PC-9 (cell line): ENCODE measurements at regions not wholly inside any gene's neighbourhood (a gene's known extent, or its start where the extent isn't known, plus 50 kb on each side); places are given as distances from the start of the nearest gene placed in this dataset.

Experiments
- BruUV-seq: library from RNA; stranded (reverse); fragments of 400-500 nt; replicated peaks from 2 replicates; lab custom pipeline; 2021; lab: Mats Ljungman, UMichigan
- CTCF ChIA-PET: fragments of 300-600 bp; sonication (Branson Sonifier 250); formaldehyde crosslinking; loops from one replicate; lab custom pipeline; 2022; ENCODE audit warnings: antibody characterized with exemption; lab: Charles Lee
- POLR2A ChIA-PET: fragments of 300-600 bp; sonication (Branson Sonifier 250); formaldehyde crosslinking; loops from one replicate; lab custom pipeline; 2022; ENCODE audit warnings: antibody characterized with exemption; ENCODE audit not compliant: unreplicated experiment; lab: Charles Lee
- DNase-seq, 2 experiments: peaks; one replicate each; pipeline versions ENCODE4 v3.0.0 to v3.0.0-alpha.2; 2015 to 2022; ENCODE audit warnings: mixed read lengths in 1 of 2
- H2AFZ ChIP-seq: fragments of 200-600 bp; sonication (generic); 2 replicates; pipeline ENCODE4 v1.8.1; 2017; ENCODE audit warnings: antibody characterized with exemption
- H3F3A ChIP-seq: fragments of 200-600 bp; sonication (generic); 2 replicates; pipeline ENCODE4 v1.8.1; 2017; ENCODE audit warnings: antibody characterized with exemption, mild to moderate bottlenecking, low read depth; ENCODE audit not compliant: insufficient read depth
- H3K27ac ChIP-seq: fragments of 200-600 bp; sonication (generic); 2 replicates; pipeline ENCODE4 v1.6.1; 2016; ENCODE audit warnings: mixed run types
- H3K27me3 ChIP-seq: fragments of 200-600 bp; sonication (generic); 2 replicates; pipeline ENCODE4 v1.6.1; 2016; ENCODE audit warnings: low read depth, mixed run types; ENCODE audit not compliant: insufficient read depth
- H3K36me3 ChIP-seq: fragments of 200-600 bp; sonication (generic); 2 replicates; pipeline ENCODE4 v1.6.1; 2016; ENCODE audit warnings: low read depth, mixed run types
- H3K4me1 ChIP-seq: fragments of 200-600 bp; sonication (generic); replicated peaks from 2 replicates; pipeline ENCODE4 v1.6.1; 2016; ENCODE audit warnings: mixed run types; ENCODE audit not compliant: insufficient read depth
- H3K4me2 ChIP-seq: fragments of 200-600 bp; sonication (generic); 2 replicates; pipeline ENCODE4 v1.6.1; 2017; ENCODE audit warnings: mixed run types
- H3K4me3 ChIP-seq: fragments of 200-600 bp; sonication (generic); 2 replicates; pipeline ENCODE4 v1.6.1; 2016; ENCODE audit warnings: mixed run types
- H3K79me2 ChIP-seq: fragments of 200-600 bp; sonication (generic); 2 replicates; pipeline ENCODE4 v1.6.1; 2017; ENCODE audit warnings: low read depth, mixed run types
- H3K9me2 ChIP-seq: fragments of 200-600 bp; sonication (generic); 2 replicates; pipeline ENCODE4 v1.8.1; 2017; ENCODE audit warnings: mild to moderate bottlenecking; ENCODE audit not compliant: insufficient read depth
- H3K9me3 ChIP-seq: fragments of 200-600 bp; sonication (generic); 2 replicates; pipeline ENCODE4 v1.8.1; 2016; ENCODE audit warnings: low read depth; ENCODE audit not compliant: insufficient read depth
- H4K20me1 ChIP-seq: fragments of 200-600 bp; sonication (generic); 2 replicates; pipeline ENCODE4 v1.8.1; 2017; ENCODE audit not compliant: insufficient read depth
- EZH2 ChIP-seq: fragments of 200-600 bp; sonication (generic); IDR thresholded peaks from 2 replicates; pipeline ENCODE4 v1.8.0; 2017; ENCODE audit warnings: antibody characterized with exemption, low read depth
- intact Hi-C: fragments of 100-400 bp; cut with micrococcal nuclease; formaldehyde crosslinking; loops from one replicate; pipeline ENCODE4 v1.10.0; 2022; ENCODE audit not compliant: unreplicated experiment
- TF ChIP-seq, protein P1 (sequence below): fragments of 200-600 bp; sonication (generic); conservative IDR thresholded peaks from 2 replicates; pipeline ENCODE4 v1.6.1; 2017; ENCODE audit warnings: mixed run types, antibody characterized with exemption, mild to moderate bottlenecking, moderate library complexity

DNA sequence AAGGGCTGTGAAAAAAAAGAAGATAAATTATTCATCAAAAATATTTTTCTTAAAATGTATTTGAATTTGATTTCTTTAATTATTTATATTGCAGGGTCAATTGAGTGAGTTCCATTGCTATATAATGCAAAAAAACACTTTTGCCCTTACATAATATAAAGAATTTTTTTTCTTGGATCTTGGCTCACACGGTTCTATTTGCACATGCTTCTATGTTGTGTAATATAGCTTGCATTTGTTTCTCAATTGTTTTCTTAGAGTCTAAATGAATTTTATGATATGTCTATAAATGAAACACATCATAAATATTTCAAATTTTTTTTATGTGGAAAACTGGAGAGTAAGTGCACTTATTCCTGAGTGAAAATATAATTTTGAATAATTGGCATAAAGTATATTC lies 694.2 kb downstream of the SLC6A15 start:
- Histone ChIP-seq H3K4me2 (no peak overlapping the region), H3K9me3 (no peaks in the 10 kb centered on the region), H3F3A (no peaks in the 10 kb centered on the region), H3K79me2 (no peaks in the 10 kb centered on the region), H3K27me3 (no peaks in the 10 kb centered on the region), H3K4me3 (no peak overlapping the region), H3K27ac (no peak overlapping the region), H3K4me1 (no peaks in the 10 kb centered on the region), H3K36me3 (no peaks in the 10 kb centered on the region), H3K9me2 (no peaks in the 10 kb centered on the region), H4K20me1 (no peaks in the 10 kb centered on the region), H2AFZ (no peak overlapping the region)
- no peak for DNase-seq
- ChIA-PET POLR2A (interaction anchor here (0.6 kb wide), 1 partner anchor 634 kb away, joined by 4 read pairs; no protein-coding TSS in a partner anchor), CTCF (no interaction called here)
- intact Hi-C loops: no loop called here
- TF ChIP-seq, protein P1, sequence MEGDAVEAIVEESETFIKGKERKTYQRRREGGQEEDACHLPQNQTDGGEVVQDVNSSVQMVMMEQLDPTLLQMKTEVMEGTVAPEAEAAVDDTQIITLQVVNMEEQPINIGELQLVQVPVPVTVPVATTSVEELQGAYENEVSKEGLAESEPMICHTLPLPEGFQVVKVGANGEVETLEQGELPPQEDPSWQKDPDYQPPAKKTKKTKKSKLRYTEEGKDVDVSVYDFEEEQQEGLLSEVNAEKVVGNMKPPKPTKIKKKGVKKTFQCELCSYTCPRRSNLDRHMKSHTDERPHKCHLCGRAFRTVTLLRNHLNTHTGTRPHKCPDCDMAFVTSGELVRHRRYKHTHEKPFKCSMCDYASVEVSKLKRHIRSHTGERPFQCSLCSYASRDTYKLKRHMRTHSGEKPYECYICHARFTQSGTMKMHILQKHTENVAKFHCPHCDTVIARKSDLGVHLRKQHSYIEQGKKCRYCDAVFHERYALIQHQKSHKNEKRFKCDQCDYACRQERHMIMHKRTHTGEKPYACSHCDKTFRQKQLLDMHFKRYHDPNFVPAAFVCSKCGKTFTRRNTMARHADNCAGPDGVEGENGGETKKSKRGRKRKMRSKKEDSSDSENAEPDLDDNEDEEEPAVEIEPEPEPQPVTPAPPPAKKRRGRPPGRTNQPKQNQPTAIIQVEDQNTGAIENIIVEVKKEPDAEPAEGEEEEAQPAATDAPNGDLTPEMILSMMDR: no peak
- TF ChIP-seq EZH2: no peak
- BruUV-seq: no TSS peak

DNA sequence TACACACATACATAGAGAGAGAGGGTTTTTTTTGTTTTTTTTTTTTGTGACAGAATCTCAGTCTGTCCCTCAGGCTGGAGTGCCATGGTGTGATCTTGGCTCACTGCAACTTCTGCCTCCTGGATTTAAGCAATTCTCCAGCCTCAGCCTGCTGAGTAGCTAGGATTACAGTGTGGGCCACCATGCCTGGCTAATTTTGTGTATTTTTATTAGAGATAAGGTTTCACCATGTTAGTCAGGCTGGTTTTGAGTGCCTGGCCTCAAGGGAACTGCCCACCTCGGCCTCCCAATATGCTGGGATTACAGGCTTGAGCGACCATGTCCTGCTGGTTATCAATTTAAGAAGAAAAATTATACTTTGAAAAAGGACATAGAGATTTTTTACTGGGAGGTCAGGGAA lies 710.6 kb downstream of the SLC6A15 start:
- no peaks in the 10 kb centered on the region for H3F3A ChIP-seq
- H3K27me3 ChIP-seq: no peaks in the 10 kb centered on the region
- no peaks in the 10 kb centered on the region for H3K9me3 ChIP-seq
- H3K9me2 ChIP-seq: no peaks in the 10 kb centered on the region
- H3K79me2 ChIP-seq: no peaks in the 10 kb centered on the region
- no peaks in the 10 kb centered on the region for H3K4me1 ChIP-seq
- H2AFZ ChIP-seq: no peak overlapping the region
- BruUV-seq: no TSS peak
- no peak for DNase-seq
- CTCF ChIA-PET: no interaction called here
- H3K4me3 ChIP-seq: no peak overlapping the region
- no peak overlapping the region for H3K27ac ChIP-seq
- no peaks in the 10 kb centered on the region for H4K20me1 ChIP-seq
- TF ChIP-seq, protein P1: no peak
- TF ChIP-seq EZH2: no peak
- H3K4me2 ChIP-seq: no peak overlapping the region
- POLR2A ChIA-PET: no interaction called here
- H3K36me3 ChIP-seq: no peaks in the 10 kb centered on the region
- intact Hi-C loops: no loop called here

DNA sequence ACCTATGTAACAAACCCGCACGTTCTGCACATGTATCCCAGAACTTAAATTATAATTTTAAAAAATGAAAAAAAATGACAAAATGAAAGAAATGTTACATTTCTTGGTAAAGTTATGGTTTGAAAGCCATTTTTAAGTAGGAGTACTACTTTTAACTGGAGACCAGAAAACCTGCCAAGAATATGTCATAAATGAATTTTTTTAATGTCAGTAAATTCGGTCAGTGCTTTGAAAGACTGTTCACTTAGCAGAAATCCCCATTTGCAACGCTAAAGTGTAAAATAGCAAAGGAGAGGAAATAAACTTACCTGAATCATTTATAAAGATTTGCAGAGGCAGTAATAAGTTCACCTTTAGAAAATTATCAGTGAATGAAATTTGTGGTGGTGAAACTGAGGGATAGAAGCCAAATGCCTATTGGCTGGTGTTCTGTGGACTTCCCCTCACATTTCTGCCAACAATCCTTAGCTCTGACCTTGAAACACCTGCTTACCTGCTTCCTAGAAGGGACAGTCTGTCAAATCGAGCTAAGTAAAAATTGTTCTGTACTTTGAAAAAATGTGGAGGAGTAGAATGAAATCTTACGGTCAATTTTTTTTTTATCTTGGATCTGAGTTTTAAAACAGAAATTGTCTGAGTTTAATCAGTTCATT lies 714.2 kb downstream of the SLC6A15 start:
- H3K4me2 ChIP-seq: no peak overlapping the region
- no peak for DNase-seq
- H3K9me2 ChIP-seq: no peaks in the 10 kb centered on the region
- no peaks in the 10 kb centered on the region for H3K79me2 ChIP-seq
- no peaks in the 10 kb centered on the region for H3K9me3 ChIP-seq
- no peaks in the 10 kb centered on the region for H3K27me3 ChIP-seq
- no peak overlapping the region for H3K27ac ChIP-seq
- no peaks in the 10 kb centered on the region for H3F3A ChIP-seq
- POLR2A ChIA-PET: interaction anchor here (0.6 kb wide), 1 partner anchor 37 kb away, joined by 4 read pairs; no protein-coding TSS in a partner anchor
- H4K20me1 ChIP-seq: no peaks in the 10 kb centered on the region
- intact Hi-C loops: no loop called here
- no peak for TF ChIP-seq EZH2
- TF ChIP-seq, protein P1: no peak
- CTCF ChIA-PET: no interaction called here
- no peaks in the 10 kb centered on the region for H3K4me1 ChIP-seq
- no peak overlapping the region for H3K4me3 ChIP-seq
- H2AFZ ChIP-seq: no peak overlapping the region
- no peaks in the 10 kb centered on the region for H3K36me3 ChIP-seq
- no TSS peak for BruUV-seq
